KBM-7 (cell line): ENCODE measurements at regions not wholly inside any gene's neighbourhood (a gene's known extent, or its start where the extent isn't known, plus 50 kb on each side); places are given as distances from the start of the nearest gene placed in this dataset.

Experiments used
- DNase-seq: peaks from one replicate; pipeline ENCODE4 v3.0.0-alpha.2; 2015
- in situ Hi-C: fragments of 300-500 bp; cut with MboI; formaldehyde crosslinking; loops from 2 replicates; pipeline ENCODE4 v1.14.3; 2020; ENCODE audit warnings: low sequenced_read_pairs, low pct_unique_long_range_greater_than_20kb, mixed read lengths

GRCh38 chr3:194990454-194991337 lies 280.3 kb downstream of the XXYLT1 start:
- no peak for DNase-seq
- in situ Hi-C loops = no loop called here

GRCh38 chr3:194991338-194991654 lies 279.7 kb downstream of the XXYLT1 start:
- in situ Hi-C loops = no loop called here
- DNase-seq = no peak

- DNase-seq = no peak
- in situ Hi-C loops = no loop called here
These were observed 277.1 kb downstream of the XXYLT1 start for GRCh38 chr3:194993896-194994295.

- DNase-seq = no peak
- in situ Hi-C loops = no loop called here
These were observed 276.4 kb downstream of the XXYLT1 start for GRCh38 chr3:194994551-194994981.

GRCh38 chr3:194995334-194995733 lies 275.6 kb downstream of the XXYLT1 start:
- in situ Hi-C loops = no loop called here
- no peak for DNase-seq

GRCh38 chr3:194995922-194996321 lies 275.0 kb downstream of the XXYLT1 start:
- in situ Hi-C loops = no loop called here

GRCh38 chr3:194996746-194997145 lies 274.2 kb downstream of the XXYLT1 start:
- no peak for DNase-seq
- in situ Hi-C loops = no loop called here

More at GRCh38 chr3:194995922-194996321, 275.0 kb downstream of the XXYLT1 start:
- DNase-seq = no peak

- in situ Hi-C loops = no loop called here
- DNase-seq = no peak
These were observed 272.5 kb downstream of the XXYLT1 start for GRCh38 chr3:194998417-194998816.

- in situ Hi-C loops = no loop called here
- no peak for DNase-seq
These were observed 272.0 kb downstream of the XXYLT1 start for GRCh38 chr3:194998948-194999347.

GRCh38 chr3:194999491-194999890 lies 271.5 kb downstream of the XXYLT1 start:
- in situ Hi-C loops = no loop called here
- DNase-seq = no peak

- in situ Hi-C loops = no loop called here
- DNase-seq = no peak
These were observed 269.7 kb downstream of the XXYLT1 start for GRCh38 chr3:195001261-195001660.

- peak; percentile 81 for DNase-seq
- in situ Hi-C loops = no loop called here
These were observed 268.7 kb downstream of the XXYLT1 start for GRCh38 chr3:195001961-195002861.

- DNase-seq = peak; percentile 94
- in situ Hi-C loops = no loop called here
These were observed 267.7 kb downstream of the XXYLT1 start for GRCh38 chr3:195003006-195003892.

- in situ Hi-C loops = no loop called here
These were observed 267.1 kb downstream of the XXYLT1 start for GRCh38 chr3:195003893-195004289.

GRCh38 chr3:195004512-195005250 lies 266.3 kb downstream of the XXYLT1 start:
- in situ Hi-C loops = no loop called here
- DNase-seq = no peak

More at GRCh38 chr3:195003893-195004289, 267.1 kb downstream of the XXYLT1 start:
- no peak for DNase-seq

- DNase-seq = no peak
- in situ Hi-C loops = no loop called here
These were observed 265.7 kb downstream of the XXYLT1 start for GRCh38 chr3:195005251-195005620.

GRCh38 chr3:195005759-195006510 lies 265.0 kb downstream of the XXYLT1 start:
- DNase-seq = no peak
- in situ Hi-C loops = no loop called here

GRCh38 chr3:195007151-195007550 lies 263.8 kb downstream of the XXYLT1 start:
- no peak for DNase-seq
- in situ Hi-C loops = no loop called here
